T-helper 1 cell treated with Interleukin-12 subunit alpha and Interleukin-12 subunit beta and Interleukin-4 antibody, amounts not matched to agents 30 μg/mL and 1 μg/mL, for 36 hours (primary cell): ENCODE measurements at regions not wholly inside any gene's neighbourhood (a gene's known extent, or its start where the extent isn't known, plus 50 kb on each side); places are given as distances from the start of the nearest gene placed in this dataset.

Experiments
- H3K27ac Mint-ChIP-seq: one replicate; pipeline ENCODE4 v1.8.0; 2021; ENCODE audit warnings: mild to moderate bottlenecking, mixed read lengths
- H3K27me3 Mint-ChIP-seq: one replicate; pipeline ENCODE4 v1.8.0; 2021; ENCODE audit warnings: low read depth, mixed read lengths
- H3K36me3 Mint-ChIP-seq: one replicate; pipeline ENCODE4 v1.8.0; 2021; ENCODE audit warnings: low read depth, mixed read lengths
- H3K4me1 Mint-ChIP-seq: one replicate; pipeline ENCODE4 v1.8.0; 2021; ENCODE audit warnings: low read depth, mixed read lengths
- H3K4me3 Mint-ChIP-seq: one replicate; pipeline ENCODE4 v1.8.0; 2021; ENCODE audit warnings: mild to moderate bottlenecking, moderate library complexity, mixed read lengths
- H3K9me3 Mint-ChIP-seq: one replicate; pipeline ENCODE4 v1.8.0; 2021; ENCODE audit warnings: mixed read lengths

DNA sequence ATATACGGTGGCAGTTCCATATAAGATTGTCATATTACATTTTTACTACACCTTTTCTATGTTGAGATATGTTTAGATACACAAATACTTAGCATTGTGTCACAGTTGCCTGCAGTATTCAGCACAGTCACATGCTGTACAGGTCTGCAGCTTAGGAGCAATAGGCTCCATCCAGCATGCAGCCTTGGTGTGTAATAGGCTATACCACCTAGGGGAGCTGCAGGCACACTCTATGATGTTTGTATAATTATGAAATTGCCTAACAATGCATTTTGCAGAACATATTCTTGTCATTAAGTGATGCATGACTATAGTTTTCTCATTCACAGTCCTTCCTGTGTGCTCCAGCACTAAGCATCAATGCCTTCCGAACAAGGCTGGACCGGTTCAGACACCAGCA is 133.4 kb downstream of the NDUFA10 start:
- Mint-ChIP-seq H3K4me3 (no peak overlapping the region), H3K9me3 (no peaks in the 10 kb centered on the region), H3K27ac (no peak overlapping the region), H3K27me3 (peaks cover 24% of the 10 kb centered on the region), H3K4me1 (no peaks in the 10 kb centered on the region), H3K36me3 (no peaks in the 10 kb centered on the region)

DNA sequence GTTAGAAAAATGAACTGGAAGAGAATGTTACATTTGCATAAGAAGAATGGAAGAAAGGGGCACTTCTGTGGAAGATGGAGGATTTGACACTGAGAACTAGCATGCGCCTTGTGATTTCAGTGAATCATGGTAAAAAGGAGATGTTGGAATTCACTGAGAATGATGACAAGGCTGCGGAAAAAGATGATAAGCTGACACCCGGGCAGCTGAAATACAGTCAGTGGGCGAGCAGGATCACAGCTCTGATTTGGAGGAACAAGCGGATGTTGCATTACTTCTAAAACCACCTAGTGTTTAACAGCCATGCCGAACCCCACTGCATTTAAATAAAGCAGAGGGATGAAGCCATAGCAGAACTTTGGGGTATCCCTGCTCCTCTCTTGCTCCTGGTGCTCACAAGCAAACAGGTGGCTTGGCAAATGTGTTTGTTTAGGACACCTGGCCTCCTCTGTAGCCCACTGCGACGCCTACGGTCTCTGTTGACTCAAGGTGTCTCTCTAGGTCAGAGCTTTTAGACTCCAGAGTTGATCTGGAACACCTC is 134.9 kb downstream of the NDUFA10 start:
- peaks cover 11% of the 10 kb centered on the region for H3K27me3 Mint-ChIP-seq
- no peak overlapping the region for H3K4me3 Mint-ChIP-seq
- no peaks in the 10 kb centered on the region for H3K4me1 Mint-ChIP-seq
- H3K27ac Mint-ChIP-seq, result no peak overlapping the region
- H3K36me3 Mint-ChIP-seq, result no peaks in the 10 kb centered on the region
- H3K9me3 Mint-ChIP-seq, result peaks cover 6% of the 10 kb centered on the region

DNA sequence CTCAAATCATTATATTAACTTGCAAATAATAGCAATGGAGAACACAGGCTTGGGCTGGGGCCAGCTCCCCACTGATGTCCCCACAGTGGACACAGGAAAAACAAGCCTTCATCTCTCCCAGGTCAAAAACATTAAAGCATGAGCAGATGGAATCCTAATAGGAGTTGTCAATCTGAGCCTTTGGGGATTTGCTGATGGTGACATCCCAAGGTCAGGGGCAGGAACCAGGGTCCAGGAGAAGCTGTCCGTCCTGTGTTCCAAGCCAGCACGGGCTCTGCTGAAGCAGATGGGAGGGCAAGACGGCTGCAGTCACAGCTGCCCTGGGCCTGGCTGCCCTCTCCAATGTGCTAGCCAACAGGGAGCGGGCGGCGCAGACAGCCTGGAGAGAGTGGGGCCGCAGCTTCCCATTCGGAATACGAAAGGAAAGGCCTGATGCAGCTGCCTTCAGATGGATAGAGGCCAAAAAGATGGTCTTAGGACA is 135.5 kb downstream of the NDUFA10 start:
- Mint-ChIP-seq H3K4me1 (no peaks in the 10 kb centered on the region), H3K36me3 (no peaks in the 10 kb centered on the region), H3K9me3 (peaks cover 9% of the 10 kb centered on the region), H3K27me3 (peaks cover 8% of the 10 kb centered on the region), H3K27ac (no peak overlapping the region), H3K4me3 (no peak overlapping the region)

DNA sequence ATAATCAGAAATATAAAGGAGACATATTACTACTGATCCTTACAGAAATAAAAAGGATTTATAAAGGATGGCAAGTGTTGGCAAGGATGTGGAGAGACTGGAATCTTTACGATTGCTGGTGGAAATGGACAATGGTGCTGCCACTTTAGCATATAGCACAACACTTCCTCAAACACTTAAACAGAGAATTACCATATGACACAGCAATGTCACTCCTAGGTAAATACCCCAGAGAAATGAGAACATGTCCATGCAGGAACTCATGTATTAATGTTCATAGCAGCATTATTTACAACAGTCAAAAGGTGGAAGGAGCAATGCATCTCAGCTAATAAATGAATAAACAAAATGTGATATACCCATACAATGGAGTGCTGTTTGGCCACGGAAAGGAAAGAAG is 137.5 kb downstream of the NDUFA10 start:
- peaks cover 18% of the 10 kb centered on the region for H3K9me3 Mint-ChIP-seq
- H3K4me1 Mint-ChIP-seq, result no peaks in the 10 kb centered on the region
- H3K27me3 Mint-ChIP-seq, result peaks cover 8% of the 10 kb centered on the region
- H3K36me3 Mint-ChIP-seq, result no peaks in the 10 kb centered on the region
- H3K27ac Mint-ChIP-seq, result no peak overlapping the region
- H3K4me3 Mint-ChIP-seq, result no peak overlapping the region

DNA sequence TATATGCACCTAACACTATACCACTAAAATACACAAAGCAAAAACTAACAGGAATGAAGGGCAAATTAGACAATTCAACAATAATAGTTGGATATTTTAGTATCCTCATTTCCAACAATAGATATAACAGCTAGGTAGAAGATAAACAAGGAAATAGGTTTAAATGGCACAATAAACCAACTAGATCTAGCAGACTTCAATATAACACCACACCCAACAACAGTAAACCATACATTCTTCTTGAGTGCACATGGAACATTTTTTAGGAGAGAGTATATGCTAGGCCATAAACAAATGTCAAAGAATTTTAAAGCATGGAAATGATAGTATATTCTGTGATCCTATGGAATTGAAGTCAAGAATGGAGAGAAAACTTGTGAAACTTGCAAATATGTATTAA is 138.4 kb downstream of the NDUFA10 start:
- peaks cover 18% of the 10 kb centered on the region for H3K9me3 Mint-ChIP-seq
- peaks cover 2% of the 10 kb centered on the region for H3K4me1 Mint-ChIP-seq
- no peak overlapping the region for H3K4me3 Mint-ChIP-seq
- no peaks in the 10 kb centered on the region for H3K36me3 Mint-ChIP-seq
- H3K27me3 Mint-ChIP-seq, result peaks cover 15% of the 10 kb centered on the region
- H3K27ac Mint-ChIP-seq, result no peak overlapping the region

DNA sequence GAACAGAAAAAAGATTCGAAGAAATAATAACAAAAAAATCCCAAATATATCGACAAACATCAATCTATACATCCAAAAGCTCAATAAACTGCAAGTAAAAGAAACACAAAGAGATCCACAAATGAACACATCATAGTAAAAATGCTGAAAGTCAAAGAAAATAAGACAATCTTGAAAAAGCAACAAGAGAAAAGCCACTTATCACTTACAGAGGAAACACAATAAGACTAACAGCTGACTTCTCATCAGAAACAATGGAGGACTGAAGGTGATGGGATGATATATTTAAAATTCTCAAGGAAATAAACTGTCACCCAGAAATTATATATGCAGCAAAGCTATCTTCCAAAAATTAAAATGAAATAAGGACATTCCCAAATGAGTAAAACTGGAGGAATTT is 140.3 kb downstream of the NDUFA10 start:
- peaks cover 18% of the 10 kb centered on the region for H3K9me3 Mint-ChIP-seq
- H3K36me3 Mint-ChIP-seq, result no peaks in the 10 kb centered on the region
- peaks cover 2% of the 10 kb centered on the region for H3K4me1 Mint-ChIP-seq
- H3K27ac Mint-ChIP-seq, result no peak overlapping the region
- no peak overlapping the region for H3K4me3 Mint-ChIP-seq
- H3K27me3 Mint-ChIP-seq, result peaks cover 22% of the 10 kb centered on the region

DNA sequence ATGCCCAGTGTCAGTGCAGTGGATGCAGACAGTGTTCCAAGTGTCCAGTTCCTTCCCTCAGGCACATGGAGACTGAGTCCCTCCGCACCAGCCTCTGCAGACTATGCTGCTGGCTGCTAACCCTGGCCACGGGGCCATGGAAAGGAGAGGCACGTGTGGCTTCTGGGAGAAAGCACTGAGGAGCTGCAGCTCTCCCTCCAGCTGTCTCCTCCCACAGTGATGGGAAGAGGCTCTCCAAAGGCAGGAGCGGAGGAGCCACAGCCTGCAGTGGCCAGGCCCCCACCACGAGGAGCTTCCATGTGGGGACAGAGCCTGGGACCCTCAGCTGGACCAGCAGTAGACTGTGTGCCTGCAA is 141.1 kb downstream of the NDUFA10 start:
- H3K4me3 Mint-ChIP-seq, result no peak overlapping the region
- H3K27me3 Mint-ChIP-seq, result peaks cover 27% of the 10 kb centered on the region
- peaks cover 18% of the 10 kb centered on the region for H3K9me3 Mint-ChIP-seq
- peaks cover 2% of the 10 kb centered on the region for H3K4me1 Mint-ChIP-seq
- H3K27ac Mint-ChIP-seq, result no peak overlapping the region
- H3K36me3 Mint-ChIP-seq, result no peaks in the 10 kb centered on the region

DNA sequence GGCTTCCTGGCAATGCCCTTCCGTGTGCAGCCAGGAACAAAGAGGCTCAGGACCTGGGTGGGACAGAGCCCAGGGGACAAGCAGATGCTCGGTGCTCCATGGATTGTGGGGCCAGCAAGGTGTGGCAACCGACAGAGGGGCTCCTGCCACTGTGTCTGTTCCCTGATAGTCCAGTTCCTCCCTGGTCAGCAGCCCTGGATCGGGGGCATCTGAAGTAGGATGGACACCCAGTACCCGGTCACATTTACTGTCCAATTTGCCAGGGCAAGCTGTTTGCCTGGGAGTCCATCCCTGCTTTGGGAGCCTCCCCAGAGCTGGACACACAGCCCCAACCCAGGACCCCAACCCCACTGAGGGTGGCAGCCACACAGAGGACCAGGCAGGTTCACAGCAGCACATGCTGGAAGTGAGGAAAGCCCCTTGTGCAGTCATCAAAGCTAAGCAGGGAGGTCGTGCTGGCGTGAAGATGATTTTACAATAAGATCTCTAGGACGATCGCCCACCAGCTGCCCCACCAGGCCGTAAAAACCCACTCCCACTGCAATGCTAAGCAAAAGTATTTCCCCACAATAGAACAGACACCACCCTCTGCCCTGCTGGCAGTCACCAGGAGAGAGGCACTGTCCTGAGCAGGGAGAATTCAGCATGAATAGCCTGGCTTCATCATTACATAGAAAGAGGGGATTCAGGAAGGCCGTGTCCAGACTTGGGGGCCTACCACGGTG is 141.7 kb downstream of the NDUFA10 start:
- Mint-ChIP-seq H3K4me1 (peaks cover 2% of the 10 kb centered on the region), H3K27ac (no peak overlapping the region), H3K27me3 (peaks cover 27% of the 10 kb centered on the region), H3K9me3 (peaks cover 18% of the 10 kb centered on the region), H3K36me3 (no peaks in the 10 kb centered on the region), H3K4me3 (no peak overlapping the region)

DNA sequence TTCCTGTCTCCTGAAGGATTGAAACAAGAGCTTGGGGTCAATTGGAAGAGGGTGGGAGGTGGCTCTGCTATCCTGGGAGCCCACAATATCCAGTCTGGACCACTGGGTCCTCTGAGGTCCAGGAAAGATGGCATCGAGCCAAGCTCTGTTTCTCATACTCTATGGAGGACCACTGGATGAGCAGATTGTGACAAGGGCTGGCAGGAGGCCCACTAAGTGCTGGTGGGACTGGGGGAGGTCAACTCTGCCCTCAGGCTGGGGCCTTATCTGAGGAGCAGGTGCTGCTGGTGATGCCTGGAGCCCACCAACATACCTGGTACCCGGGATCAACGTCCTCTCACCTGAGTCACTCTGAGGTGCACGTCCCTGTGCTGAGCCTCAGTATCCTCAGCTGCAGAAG is 142.4 kb downstream of the NDUFA10 start:
- Mint-ChIP-seq H3K27me3 (peaks cover 22% of the 10 kb centered on the region), H3K36me3 (no peaks in the 10 kb centered on the region), H3K9me3 (peaks cover 18% of the 10 kb centered on the region), H3K4me3 (no peak overlapping the region), H3K27ac (no peak overlapping the region), H3K4me1 (peaks cover 2% of the 10 kb centered on the region)

DNA sequence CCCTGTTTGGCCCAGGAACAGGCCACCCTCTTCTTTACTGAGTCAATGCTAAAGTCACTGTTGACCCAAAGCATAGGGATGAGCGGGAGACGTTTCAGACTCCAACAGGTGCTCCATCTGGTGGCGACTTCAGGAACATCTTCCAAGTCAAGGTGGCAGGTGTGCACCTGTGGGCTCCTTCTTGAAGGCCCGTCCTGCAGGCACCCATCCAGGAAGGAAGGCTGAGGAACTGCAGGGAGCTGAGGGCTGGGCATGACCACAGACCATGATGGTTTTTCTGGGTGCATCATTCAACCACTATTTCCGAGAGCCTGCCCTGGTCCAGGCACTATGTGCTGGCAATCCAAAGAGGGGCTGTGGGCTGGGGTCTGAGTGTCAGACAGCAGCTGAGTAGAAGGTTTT is 142.8 kb downstream of the NDUFA10 start:
- no peak overlapping the region for H3K4me3 Mint-ChIP-seq
- peaks cover 2% of the 10 kb centered on the region for H3K4me1 Mint-ChIP-seq
- H3K27ac Mint-ChIP-seq, result no peak overlapping the region
- H3K36me3 Mint-ChIP-seq, result no peaks in the 10 kb centered on the region
- H3K9me3 Mint-ChIP-seq, result peaks cover 18% of the 10 kb centered on the region
- peaks cover 19% of the 10 kb centered on the region for H3K27me3 Mint-ChIP-seq

DNA sequence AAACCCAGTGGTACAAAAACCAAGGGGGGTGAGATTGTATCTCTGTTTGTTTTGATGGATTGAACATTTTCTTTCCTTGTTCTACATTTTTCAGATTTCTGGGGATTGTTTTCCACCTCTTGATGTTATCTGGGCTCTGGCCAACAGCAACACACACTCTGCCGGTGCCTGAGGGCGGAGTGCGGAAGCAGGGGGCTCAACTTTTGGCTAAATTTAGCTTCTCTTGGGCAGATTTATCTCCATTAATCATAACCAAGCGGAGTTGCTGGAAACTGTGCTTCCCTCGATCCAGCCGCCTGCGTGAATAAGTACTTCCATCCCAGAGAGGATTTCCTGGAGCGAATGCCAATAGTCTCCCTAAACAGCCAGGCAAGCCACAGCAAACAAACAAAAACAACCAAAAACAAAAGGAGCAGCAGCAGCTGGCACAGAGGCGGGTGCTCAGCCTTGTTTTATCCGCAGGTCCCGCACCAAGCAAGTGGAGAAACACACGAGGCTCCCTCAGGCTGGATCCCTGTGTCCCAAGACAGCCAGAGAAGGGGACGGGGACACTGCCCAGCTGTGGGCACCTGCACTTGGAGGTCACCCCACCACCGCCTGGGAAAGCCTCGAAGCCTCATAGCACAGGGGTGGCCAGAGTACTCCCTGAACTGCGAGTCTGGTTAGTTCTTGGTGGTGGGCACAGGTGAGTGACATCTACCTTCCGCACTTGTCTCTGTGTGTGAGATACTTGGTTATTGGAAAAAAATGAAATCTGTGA is 143.4 kb downstream of the NDUFA10 start:
- Mint-ChIP-seq H3K27me3 (peaks cover 23% of the 10 kb centered on the region), H3K4me3 (no peak overlapping the region), H3K36me3 (no peaks in the 10 kb centered on the region), H3K9me3 (peaks cover 18% of the 10 kb centered on the region), H3K4me1 (peaks cover 2% of the 10 kb centered on the region), H3K27ac (no peak overlapping the region)

DNA sequence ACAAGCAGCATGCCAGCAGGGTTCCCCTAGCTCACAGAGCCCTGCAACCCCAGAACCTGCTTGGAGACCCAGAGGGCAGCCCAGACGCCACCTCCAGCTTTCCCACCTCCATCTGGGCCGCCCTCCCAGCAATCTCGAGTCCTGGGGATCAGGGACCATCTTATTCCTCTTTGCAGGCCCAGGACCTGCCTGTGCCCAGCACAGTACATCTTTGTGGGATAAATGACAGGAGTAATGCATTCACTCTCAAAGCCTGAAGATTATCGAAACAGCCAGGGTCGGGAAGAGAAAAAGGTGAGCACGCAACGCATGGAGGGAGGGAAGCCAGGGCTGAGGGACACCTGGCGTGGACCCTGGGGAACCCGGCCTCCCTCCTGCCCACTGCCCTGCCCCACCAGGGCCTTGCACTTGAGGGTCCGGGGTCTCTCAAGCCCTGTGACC is 144.1 kb downstream of the NDUFA10 start:
- H3K4me1 Mint-ChIP-seq, result peaks cover 2% of the 10 kb centered on the region
- no peaks in the 10 kb centered on the region for H3K36me3 Mint-ChIP-seq
- H3K9me3 Mint-ChIP-seq, result peaks cover 18% of the 10 kb centered on the region
- H3K4me3 Mint-ChIP-seq, result no peak overlapping the region
- peaks cover 23% of the 10 kb centered on the region for H3K27me3 Mint-ChIP-seq
- no peak overlapping the region for H3K27ac Mint-ChIP-seq

DNA sequence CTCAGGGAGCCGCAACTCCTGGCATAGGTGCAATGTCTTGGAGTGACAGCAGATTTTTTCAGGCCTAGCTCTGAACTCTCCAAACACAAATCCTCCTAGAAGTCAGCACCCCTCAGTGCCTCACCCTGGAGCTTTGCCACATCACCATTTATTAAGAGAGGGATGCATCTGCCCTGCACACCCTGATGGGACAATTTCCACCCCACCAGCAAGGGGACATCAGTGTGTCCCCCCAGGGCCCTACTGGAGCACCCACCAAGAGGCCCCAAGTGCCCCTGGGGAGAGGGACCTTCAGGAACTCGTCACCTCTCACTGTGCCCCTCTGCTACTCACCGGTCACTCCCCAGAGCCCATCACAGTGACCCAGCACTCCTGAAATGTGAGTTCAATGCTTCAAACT is 144.7 kb downstream of the NDUFA10 start:
- Mint-ChIP-seq H3K4me1 (peaks cover 2% of the 10 kb centered on the region), H3K9me3 (peaks cover 12% of the 10 kb centered on the region), H3K4me3 (no peak overlapping the region), H3K36me3 (no peaks in the 10 kb centered on the region), H3K27me3 (peaks cover 27% of the 10 kb centered on the region), H3K27ac (no peak overlapping the region)

DNA sequence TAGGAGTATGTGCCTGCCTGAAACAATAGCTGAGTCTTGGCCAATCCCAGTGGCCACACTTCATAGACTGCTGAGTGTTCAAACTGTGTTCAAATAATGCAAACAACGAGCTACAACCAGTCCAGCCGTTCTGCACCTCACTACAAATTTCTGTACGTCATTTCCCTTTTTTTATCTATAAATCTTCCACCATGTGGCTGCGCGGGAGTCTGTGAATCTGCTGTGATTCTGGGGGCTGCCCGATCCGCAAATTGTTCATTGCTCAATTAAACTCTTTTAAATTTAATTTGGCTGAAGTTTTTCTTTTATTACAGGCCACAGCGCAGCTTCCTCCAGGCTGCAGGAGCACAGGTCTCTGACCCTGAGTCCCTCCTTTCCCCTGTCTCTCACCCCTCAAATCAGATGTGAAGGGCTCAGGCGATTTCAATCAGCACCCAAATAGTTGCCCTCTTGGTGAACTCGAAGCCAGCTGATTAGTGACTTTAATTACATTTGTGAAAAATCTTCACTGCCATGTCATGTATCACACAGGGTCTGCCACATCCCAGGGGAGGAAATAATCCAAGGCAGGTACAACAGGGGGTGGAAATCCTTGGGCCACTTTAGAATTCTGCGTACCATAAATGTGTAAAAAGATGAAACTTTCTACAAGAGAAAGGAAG is 145.6 kb downstream of the NDUFA10 start:
- Mint-ChIP-seq H3K27ac (no peak overlapping the region), H3K4me1 (peaks cover 2% of the 10 kb centered on the region), H3K4me3 (no peak overlapping the region), H3K36me3 (no peaks in the 10 kb centered on the region), H3K27me3 (peaks cover 29% of the 10 kb centered on the region), H3K9me3 (peaks cover 8% of the 10 kb centered on the region)
